ENCODE measurements at regions not wholly inside any gene's neighbourhood (a gene's known extent, or its start where the extent isn't known, plus 50 kb on each side); places are given as distances from the start of the nearest gene placed in this dataset.

DNA sequence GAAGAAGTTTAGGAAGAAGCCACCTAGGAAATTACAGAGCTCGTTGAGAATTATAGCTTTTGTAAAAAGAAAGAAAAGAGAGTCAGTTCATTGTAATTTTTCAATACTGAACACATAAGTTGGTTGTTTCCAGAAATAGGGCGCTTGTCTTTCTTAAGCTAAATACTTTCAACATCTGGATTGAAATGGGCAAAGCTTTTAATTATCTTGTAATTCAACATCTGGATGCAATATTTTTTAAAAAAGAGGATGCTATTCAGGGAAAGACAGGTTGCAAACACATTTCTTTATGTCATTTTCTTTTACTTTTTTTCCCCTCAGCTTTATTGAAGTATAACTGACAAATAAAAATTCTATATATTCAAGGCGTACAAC lies 100.7 kb upstream of the TRPC7 start:
- peaks cover 0 to 13% (median 0%) of the 10 kb centered on the region in 4 donors for H3K27me3 ChIP-seq
- no peaks in the 10 kb centered on the region for H3K36me3 ChIP-seq
- WGBS = 71% methylated on average over 3 of the region's 3 CpGs
- intact Hi-C loops (cut with DNase I) = no loop called here
- no peaks in the 10 kb centered on the region for H3K9me3 ChIP-seq
- no peak overlapping the region for H3K4me3 ChIP-seq
- no peak overlapping the region for H3K27ac ChIP-seq (replicated peaks in 1 of 4)
- TF ChIP-seq POLR2A (IDR thresholded peaks at IDR 0.05; ENCODE audit: low read depth) (no peak), EP300 (IDR thresholded peaks at IDR 0.05) (no peak), CTCF (IDR thresholded peaks at IDR 0.05) (no peak), POLR2AphosphoS5 (IDR thresholded peaks at IDR 0.05) (no peak)
- no peaks in the 10 kb centered on the region for H3K4me1 ChIP-seq
- DNase-seq (ENCODE audit: extremely low spot score) = no peak

DNA sequence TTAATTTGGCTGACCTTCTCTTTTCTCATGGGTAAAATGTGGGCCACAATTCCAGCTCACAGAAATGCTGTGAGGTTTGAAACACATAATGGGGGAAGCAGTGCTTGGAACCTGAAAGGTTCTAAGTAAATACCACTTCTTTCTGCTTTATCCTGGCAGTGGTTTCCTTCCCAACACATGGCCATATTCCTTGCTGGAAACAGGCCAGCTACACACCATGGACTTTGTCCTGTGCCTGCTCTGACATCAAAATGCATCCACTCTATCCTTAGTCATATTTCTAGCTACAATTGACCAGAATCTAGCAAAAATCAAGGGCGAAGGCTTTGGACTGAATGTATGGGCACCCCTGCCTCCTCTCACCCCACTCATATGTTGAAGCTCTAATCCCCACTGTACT lies 93.1 kb upstream of the TRPC7 start:
- no peaks in the 10 kb centered on the region for H3K36me3 ChIP-seq
- no peaks in the 10 kb centered on the region for H3K9me3 ChIP-seq
- no peak overlapping the region for H3K4me3 ChIP-seq
- no peak overlapping the region for H3K27ac ChIP-seq (replicated peaks in 1 of 4)
- no peaks in the 10 kb centered on the region for H3K27me3 ChIP-seq
- TF ChIP-seq POLR2AphosphoS5 (IDR thresholded peaks at IDR 0.05) (no peak), CTCF (IDR thresholded peaks at IDR 0.05) (no peak), POLR2A (IDR thresholded peaks at IDR 0.05; ENCODE audit: low read depth) (no peak), EP300 (IDR thresholded peaks at IDR 0.05) (no peak)
- 100% methylated on average over 1 of the region's 1 CpG for WGBS
- DNase-seq (ENCODE audit: extremely low spot score) = no peak
- H3K4me1 ChIP-seq = no peaks in the 10 kb centered on the region
- intact Hi-C loops (cut with DNase I) = no loop called here

GRCh38 chr5:136457390-136458013 lies 92.2 kb upstream of the TRPC7 start:
- no peak for DNase-seq (ENCODE audit: extremely low spot score)
- Histone ChIP-seq H3K4me3 (no peak overlapping the region), H3K27ac (replicated peaks in 1 of 4) (no peak overlapping the region), H3K9me3 (no peaks in the 10 kb centered on the region), H3K4me1 (no peaks in the 10 kb centered on the region), H3K27me3 (no peaks in the 10 kb centered on the region), H3K36me3 (no peaks in the 10 kb centered on the region)
- WGBS = 60% methylated on average over 2 of the region's 2 CpGs
- intact Hi-C loops (cut with DNase I) = no loop called here
- TF ChIP-seq POLR2AphosphoS5 (IDR thresholded peaks at IDR 0.05) = no peak

GRCh38 chr5:136455409-136455808 lies 90.1 kb upstream of the TRPC7 start:
- 63% methylated on average over 1 of the region's 1 CpG for WGBS
- no peak overlapping the region for H3K4me3 ChIP-seq
- H3K9me3 ChIP-seq = no peaks in the 10 kb centered on the region
- H3K27me3 ChIP-seq = peaks cover 0 to 3% (median 0%) of the 10 kb centered on the region in 4 donors
- TF ChIP-seq POLR2A (IDR thresholded peaks at IDR 0.05; ENCODE audit: low read depth) (no peak), POLR2AphosphoS5 (IDR thresholded peaks at IDR 0.05) (no peak), EP300 (IDR thresholded peaks at IDR 0.05) (no peak), CTCF (IDR thresholded peaks at IDR 0.05) (no peak)
- no peaks in the 10 kb centered on the region for H3K36me3 ChIP-seq
- intact Hi-C loops (cut with DNase I) = no loop called here
- H3K27ac ChIP-seq (replicated peaks in 1 of 4) = no peak overlapping the region
- no peaks in the 10 kb centered on the region for H3K4me1 ChIP-seq
- no peak for DNase-seq (ENCODE audit: extremely low spot score)

DNA sequence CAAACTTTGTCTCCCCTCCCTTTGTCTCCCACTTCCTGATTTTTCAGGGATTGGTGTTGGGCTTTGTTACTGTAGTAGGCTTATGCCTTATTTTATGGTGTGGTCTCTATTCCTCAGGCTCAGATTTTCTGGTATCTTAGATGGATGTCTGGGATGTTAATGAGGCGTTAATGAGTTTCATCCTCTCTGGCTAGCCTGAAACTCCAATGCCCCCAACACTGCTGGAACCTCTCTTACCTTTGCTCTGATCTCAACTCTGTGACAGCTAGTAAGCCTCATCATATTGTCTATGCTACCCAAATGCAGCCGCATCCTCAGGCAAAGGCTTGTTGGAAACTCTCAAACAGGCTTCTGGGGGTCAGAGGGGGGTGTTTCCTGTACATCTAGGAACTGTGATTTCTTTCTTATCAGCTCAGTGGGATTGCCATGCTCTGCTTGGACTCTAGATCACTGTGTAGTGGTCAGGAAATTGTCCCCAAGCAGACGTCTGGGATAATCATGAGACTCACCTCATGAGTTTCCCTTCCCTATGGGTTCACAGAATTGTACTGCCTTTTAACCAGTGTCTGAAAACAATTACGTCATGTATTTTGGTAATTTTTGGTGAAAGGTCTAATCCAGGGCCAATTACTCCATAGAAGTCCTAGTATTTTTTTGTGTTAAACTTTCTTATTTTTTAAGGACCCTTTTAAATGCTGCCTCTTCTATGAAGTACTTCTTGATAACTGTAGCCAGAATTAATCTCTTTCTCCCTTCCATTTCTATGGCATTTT lies 88.8 kb upstream of the TRPC7 start:
- no peak overlapping the region for H3K27ac ChIP-seq (replicated peaks in 1 of 4)
- no peaks in the 10 kb centered on the region for H3K36me3 ChIP-seq
- DNase-seq (ENCODE audit: extremely low spot score) = no peak
- TF ChIP-seq POLR2A (IDR thresholded peaks at IDR 0.05; ENCODE audit: low read depth) (no peak), EP300 (IDR thresholded peaks at IDR 0.05) (no peak), POLR2AphosphoS5 (IDR thresholded peaks at IDR 0.05) (no peak), CTCF (IDR thresholded peaks at IDR 0.05) (no peak)
- H3K4me3 ChIP-seq = no peak overlapping the region
- WGBS = 73% methylated on average over 4 of the region's 4 CpGs
- intact Hi-C loops (cut with DNase I) = no loop called here
- peaks cover 0 to 3% (median 0%) of the 10 kb centered on the region in 4 donors for H3K27me3 ChIP-seq
- no peaks in the 10 kb centered on the region for H3K9me3 ChIP-seq
- H3K4me1 ChIP-seq = no peaks in the 10 kb centered on the region
